ENCODE measurements at regions not wholly inside any gene's neighbourhood (a gene's known extent, or its start where the extent isn't known, plus 50 kb on each side); places are given as distances from the start of the nearest gene placed in this dataset.
"Not testable (repeated sequence)": the region's sequence is repeated elsewhere in the genome, so short reads cannot be mapped to it uniquely, and the experiment has no call there.

GRCh38 chr1:5189384-5189783, 535.0 kb downstream of the AJAP1 start:
- no peak for DNase-seq

- DNase-seq, result no peak
These were observed 511.4 kb downstream of the AJAP1 start for GRCh38 chr1:5165762-5166161.

GRCh38 chr1:5164158-5164557, 509.7 kb downstream of the AJAP1 start:
- no peak for DNase-seq

- no peak for DNase-seq
These were observed 507.0 kb downstream of the AJAP1 start for GRCh38 chr1:5161372-5161771.

GRCh38 chr1:5157175-5157574, 502.8 kb downstream of the AJAP1 start:
- DNase-seq, result no peak

GRCh38 chr1:5156416-5157120, 502.2 kb downstream of the AJAP1 start:
- no peak for DNase-seq

GRCh38 chr1:5151511-5151910, 497.1 kb downstream of the AJAP1 start:
- no peak for DNase-seq

GRCh38 chr1:5150191-5150590, 495.8 kb downstream of the AJAP1 start:
- DNase-seq, result no peak

- no peak for DNase-seq
These were observed 493.4 kb downstream of the AJAP1 start for GRCh38 chr1:5147806-5148205.

GRCh38 chr1:5142389-5142788, 488.0 kb downstream of the AJAP1 start:
- DNase-seq, result no peak

- no peak for DNase-seq
These were observed 487.3 kb downstream of the AJAP1 start for GRCh38 chr1:5141750-5142149.

- DNase-seq, result no peak
These were observed 486.6 kb downstream of the AJAP1 start for GRCh38 chr1:5140962-5141361.

GRCh38 chr1:5140136-5140535, 485.7 kb downstream of the AJAP1 start:
- no peak for DNase-seq

- DNase-seq, result no peak
These were observed 475.4 kb downstream of the AJAP1 start for GRCh38 chr1:5129746-5130355.

- DNase-seq, result no peak
These were observed 470.8 kb downstream of the AJAP1 start for GRCh38 chr1:5125208-5125607.

GRCh38 chr1:5120559-5120958, 466.1 kb downstream of the AJAP1 start:
- no peak for DNase-seq

- no peak for DNase-seq
These were observed 465.2 kb downstream of the AJAP1 start for GRCh38 chr1:5119366-5120234.

- not testable (repeated sequence) for DNase-seq
These were observed 464.4 kb downstream of the AJAP1 start for GRCh38 chr1:5118771-5119170.

- not testable (repeated sequence) for DNase-seq
These were observed 463.9 kb downstream of the AJAP1 start for GRCh38 chr1:5118292-5118691.

GRCh38 chr1:5111581-5111980, 457.2 kb downstream of the AJAP1 start:
- DNase-seq, result no peak

- no peak for DNase-seq
These were observed 456.1 kb downstream of the AJAP1 start for GRCh38 chr1:5110508-5110907.

- no peak for DNase-seq
These were observed 455.2 kb downstream of the AJAP1 start for GRCh38 chr1:5109633-5110032.

- no peak for DNase-seq
These were observed 454.3 kb downstream of the AJAP1 start for GRCh38 chr1:5108740-5109139.

- no peak for DNase-seq
These were observed 451.3 kb downstream of the AJAP1 start for GRCh38 chr1:5105744-5106143.

Measured in inflammatory macrophage treated with lipopolysaccharide for 1 hour (primary cell).